IPS-NIHi7 (cell line): ENCODE measurements at regions not wholly inside any gene's neighbourhood (a gene's known extent, or its start where the extent isn't known, plus 50 kb on each side); places are given as distances from the start of the nearest gene placed in this dataset.

Experiments
- DNase-seq: peaks from one replicate; pipeline ENCODE4 v3.0.0; 2012; ENCODE audit warnings: mixed read lengths; ENCODE audit errors: extremely low spot score

DNA sequence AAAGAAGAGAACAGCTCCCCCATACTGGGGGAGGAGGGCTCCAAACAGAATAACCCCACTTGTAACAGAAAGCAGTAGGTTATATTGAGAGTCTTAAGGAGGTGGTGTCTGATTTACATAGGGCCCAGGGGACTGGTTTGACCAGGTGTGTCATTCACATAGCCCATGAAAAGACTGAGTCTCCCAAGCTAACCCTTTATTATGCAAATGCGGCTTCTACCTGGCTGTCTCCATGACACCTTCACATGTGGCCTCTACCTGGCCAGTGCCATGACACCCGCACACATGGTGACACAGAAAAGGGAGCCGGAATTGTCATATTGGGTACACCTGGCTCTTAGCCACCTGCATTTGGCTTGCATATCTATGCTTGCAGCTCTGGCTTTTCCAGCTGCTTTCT, 1057.2 kb upstream of the PIK3C3 start:
- no peak for DNase-seq

DNA sequence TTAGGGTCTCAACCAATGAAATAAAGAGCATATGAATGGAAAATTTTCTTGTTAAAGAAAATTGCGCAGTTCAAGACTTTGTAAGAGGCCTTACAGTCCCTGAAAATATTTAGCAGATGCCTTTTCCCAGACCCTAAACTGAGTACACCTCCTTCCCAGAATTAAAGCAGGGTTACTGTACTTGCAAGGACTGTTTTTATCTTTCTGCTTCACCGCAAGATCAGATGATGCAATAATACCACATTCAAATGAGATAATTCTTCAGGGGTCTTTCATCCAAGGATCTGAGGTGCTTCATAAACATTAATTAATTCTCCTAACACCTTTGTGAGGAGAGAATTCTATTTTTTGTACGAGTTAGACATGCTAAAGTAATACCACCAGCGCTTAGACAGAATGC, 1071.8 kb upstream of the PIK3C3 start:
- no peak for DNase-seq

DNA sequence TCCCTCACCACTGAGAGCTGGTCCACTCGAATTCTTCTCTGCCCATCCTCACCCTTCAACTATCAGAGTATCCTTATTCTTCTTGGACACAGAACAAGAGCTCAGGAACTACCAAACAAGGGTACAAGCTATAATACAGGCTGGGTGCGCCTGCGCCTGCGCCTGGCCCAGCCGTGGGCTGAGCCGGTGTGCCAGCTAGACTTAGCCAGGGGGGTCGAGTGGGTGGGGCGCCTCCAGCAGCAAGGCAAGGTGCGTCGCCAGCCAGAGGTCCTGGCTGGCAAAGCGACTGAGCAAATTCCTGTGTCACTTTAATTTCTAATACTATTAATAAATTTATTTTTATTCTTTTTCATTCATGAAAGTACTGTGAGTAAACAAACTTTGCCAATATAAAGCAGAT, 1072.6 kb upstream of the PIK3C3 start:
- DNase-seq = no peak

DNA sequence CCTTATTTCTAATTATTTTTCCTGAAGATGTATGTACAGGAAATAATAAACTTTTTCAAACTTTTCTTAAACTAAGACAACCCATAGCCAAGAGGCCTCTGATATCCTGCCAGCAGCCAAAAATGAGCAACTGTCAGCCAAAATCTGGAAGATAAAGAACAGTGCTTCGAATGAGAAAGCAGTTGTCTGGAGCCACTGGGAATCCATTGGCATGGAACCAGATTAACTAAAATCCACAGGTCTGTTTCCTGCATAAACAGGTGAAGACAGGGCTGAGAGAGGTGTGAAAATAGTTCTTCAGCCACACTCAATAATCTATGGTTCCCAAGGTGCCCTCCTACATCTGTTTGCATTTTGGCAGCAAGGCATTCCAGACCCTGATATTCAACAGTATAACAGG, 1076.7 kb upstream of the PIK3C3 start:
- peak; percentile 25 for DNase-seq

DNA sequence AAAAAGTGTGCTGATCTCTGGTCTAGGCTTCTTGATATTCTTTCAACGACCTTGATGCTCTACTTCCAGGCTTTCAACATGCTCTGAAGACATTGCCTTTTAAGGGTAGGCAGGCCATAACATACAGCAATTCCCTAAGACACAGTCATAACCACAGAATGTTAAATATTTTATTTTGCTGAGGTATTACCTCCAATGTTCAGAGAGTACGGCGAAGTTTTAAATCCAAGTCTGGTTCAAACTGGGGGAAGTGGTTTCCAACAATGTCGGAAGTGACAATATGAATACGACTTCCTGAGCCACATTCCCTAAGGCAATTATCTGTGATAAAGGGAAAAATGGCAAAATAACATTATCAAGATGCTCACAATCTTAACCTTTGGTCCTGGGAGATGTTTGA, 1077.9 kb upstream of the PIK3C3 start:
- no peak for DNase-seq

DNA sequence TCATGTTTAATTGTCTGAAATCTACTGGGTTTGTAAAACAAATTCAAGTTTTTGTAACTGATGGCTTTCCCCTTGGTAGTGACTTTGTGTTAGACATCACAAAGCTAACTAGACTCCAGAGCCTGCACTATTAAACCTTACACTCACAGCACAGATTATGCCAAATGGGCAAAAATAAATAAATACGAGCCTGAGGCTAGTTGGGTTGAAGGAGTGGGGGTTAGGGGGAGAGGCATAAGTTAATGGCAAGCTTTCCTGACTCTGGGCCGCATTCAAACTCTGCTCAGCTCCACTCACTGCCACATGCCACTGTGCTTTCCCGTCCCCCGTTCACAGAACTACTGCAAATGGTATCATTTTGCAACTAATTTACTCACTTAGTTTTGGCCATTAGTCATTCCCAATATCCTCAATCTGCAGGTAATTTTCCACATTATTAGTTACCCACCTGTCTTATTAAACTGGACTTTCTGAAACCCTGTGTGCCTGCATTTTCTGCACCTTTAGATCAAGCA, 1079.9 kb upstream of the PIK3C3 start:
- DNase-seq = no peak

DNA sequence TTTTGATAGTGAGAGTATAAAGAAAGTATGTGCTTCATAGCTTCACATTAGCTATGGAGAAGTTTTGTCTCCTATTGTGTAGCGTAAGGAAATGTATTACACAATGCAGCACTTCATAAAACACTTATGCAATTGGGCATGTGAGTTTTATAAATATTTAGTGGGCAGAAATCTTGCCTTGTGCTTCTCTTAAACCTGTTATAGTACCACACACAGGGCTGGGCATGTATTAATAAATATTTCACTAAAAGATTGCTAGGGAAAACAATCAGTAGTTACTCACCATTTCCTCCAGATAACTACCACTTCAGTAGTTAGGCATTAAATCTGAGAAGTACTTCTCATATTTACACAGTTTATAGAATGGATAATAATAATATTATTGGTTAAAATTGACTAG, 1080.8 kb upstream of the PIK3C3 start:
- no peak for DNase-seq

DNA sequence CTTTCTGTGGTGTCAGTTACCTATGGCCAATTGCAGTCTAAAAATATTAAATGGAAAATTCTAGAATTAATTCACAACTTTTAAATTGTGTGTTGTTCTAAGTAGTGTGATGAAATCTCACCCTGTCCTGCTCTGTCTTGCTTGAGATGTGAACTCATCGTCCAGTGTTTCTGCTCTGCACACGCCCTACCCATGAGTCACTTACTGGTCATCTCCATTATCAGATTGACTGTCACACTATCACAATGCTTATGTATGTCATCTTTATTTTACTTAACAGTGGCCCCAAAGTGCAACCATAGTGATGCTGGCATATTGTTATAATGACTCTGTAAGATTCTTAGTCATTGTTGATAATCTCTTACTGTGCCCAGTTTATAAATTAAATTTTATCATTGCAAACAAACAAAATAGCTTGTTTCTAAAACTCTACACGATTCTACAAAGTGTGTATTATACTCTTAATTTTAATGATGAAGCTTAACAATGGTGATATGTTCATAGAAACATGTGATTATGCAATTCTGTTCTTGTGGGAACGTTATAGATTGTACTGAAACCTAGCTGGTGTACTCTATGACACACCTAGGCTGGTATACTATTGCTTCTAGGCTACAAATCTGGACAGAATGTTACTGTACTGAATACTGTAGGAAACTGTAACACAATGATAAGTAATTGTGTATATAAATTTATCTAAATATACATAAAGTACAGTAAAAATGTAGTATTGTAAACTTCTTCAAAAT, 1086.8 kb upstream of the PIK3C3 start:
- no peak for DNase-seq

DNA sequence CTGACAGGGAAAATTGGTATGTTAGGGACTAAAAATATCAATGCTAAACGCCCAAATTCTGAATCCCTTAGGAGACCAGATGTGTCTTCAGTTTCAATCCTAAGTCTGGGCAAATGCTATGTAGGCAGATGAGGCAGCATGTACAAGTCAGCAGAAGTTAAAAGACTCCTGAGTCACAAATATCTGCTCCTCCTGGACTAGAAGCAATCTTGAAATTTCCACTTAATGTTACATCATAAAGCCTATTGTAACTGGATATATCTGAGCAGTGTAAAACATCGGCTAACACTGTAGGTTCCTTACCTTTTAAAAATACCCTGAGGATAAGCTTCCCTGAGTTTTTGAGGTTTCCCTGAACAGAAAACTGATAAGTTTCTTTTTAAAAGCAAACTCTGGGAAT, 1087.6 kb upstream of the PIK3C3 start:
- DNase-seq = no peak

DNA sequence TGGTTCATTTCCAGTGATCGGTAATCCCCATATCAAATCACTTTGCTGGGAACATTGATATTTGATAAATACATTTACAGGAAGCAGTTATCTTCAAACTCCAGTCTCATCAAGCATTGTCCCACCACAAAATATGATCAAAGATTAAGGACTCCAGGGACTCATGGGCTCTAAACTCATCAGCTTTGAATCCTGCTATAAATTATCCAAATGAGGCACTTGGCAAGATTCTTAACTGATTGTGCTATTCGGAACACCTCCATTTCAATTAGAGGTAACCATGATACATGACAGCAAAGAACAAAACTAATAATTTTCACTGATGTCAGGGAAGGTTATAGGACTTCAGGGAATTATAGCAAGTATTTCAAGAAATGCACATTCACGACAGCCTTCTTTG, 1088.1 kb upstream of the PIK3C3 start:
- DNase-seq = no peak

DNA sequence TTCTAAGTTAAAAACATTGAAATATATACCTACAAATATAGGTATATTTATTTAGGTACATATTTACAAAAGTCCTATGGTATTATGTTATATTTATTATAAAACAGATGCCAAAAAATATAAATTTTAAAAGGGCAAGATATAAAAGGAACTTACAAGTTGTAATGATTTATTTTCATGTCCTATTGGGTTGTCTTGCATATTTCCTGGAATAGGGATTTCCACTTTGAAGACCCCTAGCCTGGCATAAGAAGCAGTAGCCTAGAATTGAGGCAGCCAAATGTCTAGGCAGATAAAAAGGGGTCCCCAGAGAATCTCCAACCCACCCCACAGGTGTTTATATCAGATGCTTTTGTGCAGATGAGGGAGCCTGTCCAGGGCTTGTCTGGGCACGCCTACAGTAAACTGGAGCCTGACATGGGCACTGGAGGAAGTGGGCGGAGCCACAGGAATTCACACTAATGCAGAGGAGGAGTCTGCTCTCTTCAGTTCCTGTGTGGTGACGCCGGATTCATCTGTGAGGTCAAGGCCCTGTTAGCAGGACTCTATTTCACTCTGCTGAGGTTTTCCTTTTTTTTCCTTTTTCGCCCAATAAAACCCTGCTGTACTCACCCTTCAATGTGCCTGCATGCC, 1088.9 kb upstream of the PIK3C3 start:
- no peak for DNase-seq

DNA sequence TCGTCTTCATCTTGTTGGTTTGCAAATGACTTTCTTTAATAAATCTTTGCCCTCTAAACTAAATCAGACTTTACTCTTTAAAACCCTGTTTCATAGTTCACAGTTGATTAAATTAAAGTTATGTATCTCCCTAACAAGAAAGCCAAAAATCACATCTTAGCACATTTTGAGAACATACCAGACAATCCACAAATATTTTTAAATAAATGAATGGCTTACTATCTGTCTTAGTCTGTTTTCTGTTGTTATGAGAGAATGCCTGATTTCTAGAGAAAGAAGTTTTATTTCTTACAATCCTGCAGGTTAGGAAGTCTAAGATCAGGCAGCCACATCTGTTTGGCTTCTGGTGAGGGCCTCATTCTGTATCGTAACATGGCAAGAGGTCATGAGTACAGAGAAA, 1090.2 kb upstream of the PIK3C3 start:
- DNase-seq = no peak

DNA sequence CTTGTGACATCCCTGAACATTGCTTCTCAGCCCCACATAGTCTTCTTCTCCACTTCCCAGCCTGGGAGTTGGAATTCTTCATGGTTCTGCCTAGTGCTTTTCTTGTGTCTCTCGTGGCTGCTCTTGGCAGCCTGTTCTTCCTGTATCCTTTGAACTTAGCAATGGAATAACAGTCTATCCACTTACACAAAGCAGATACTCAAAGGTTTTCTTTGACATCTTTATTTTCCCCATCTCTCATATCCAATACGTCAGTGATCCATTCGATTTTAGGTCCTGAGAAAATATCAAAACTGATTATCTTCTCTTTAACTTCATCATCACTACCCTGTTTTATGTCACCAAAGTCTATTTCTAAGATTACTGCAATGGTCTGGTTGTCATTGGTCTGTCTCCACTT, 1091.2 kb upstream of the PIK3C3 start:
- DNase-seq = no peak

DNA sequence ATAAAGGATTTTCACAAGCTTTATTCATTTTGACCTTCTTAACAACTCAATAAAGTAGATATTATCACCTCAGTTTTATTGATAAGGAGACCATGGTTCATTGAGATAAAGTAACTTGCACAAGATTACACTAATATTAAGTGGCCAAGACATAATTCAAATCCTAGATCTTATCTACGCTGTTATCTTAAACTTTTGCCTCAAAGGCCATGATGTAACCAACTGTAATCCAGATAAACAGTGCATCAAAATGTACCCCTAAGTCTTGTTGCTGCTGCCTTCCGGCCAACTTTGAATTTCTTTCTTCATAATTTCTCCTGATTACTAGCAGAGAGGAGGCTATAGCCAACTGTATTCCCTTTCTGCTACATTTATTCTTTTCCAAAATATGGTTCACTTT, 1094.8 kb upstream of the PIK3C3 start:
- DNase-seq = no peak

DNA sequence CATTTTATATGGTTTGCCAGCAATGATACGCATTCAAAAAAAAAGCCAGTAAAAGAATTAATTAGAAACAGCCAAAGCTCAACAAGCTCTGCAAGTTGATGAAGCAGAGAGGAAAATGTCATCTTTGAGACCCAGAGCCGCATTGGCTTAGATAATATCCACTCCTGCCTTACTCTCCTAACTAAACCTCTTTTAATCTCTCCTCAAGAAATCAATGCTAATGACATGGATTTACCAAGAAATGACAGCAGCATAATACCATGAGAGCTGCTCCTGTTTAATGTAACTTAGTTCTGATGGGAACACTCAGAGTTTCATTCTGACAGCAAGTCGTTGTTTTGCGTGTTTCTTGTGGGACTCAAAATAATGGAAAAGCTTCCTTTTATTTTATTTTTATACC, 1099.4 kb upstream of the PIK3C3 start:
- DNase-seq = no peak

DNA sequence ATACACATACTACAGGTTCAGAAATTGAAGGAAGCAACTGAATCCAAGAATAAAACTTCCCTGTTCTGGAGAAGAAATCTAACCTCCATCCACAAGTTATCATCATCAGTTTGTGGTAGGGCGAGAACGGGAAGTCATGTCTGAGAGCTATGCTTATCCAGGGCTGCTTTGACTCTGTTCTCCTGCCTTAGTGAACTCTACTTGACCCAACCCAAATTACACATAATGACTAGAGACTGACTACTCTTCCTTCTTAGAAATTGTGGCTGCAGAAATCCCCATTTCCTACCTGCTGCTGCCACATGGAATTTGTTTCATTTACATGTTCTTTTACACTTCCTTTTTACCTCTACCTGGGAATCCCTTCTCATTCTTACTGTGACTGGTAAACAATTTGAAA, 1102.6 kb upstream of the PIK3C3 start:
- no peak for DNase-seq

DNA sequence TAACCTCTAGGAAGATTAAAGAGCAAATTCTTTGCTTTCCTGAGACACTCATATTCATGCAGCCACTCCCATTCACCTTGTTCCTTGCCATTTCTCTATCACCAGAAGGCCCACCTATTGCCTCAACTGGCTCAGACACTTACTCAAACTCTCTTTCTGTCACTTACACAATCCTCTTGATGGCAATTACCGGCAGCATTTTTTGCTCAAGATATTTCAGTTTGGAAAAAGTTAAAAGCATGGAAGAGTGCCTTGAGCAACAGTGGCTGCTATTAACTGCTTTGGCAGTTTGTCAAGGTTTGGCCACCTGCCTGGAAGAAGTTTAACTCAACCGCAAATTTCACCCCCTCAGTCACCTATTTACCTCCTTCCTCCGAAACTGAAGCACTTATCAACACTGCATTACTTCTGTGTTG, 1104.0 kb upstream of the PIK3C3 start:
- no peak for DNase-seq

DNA sequence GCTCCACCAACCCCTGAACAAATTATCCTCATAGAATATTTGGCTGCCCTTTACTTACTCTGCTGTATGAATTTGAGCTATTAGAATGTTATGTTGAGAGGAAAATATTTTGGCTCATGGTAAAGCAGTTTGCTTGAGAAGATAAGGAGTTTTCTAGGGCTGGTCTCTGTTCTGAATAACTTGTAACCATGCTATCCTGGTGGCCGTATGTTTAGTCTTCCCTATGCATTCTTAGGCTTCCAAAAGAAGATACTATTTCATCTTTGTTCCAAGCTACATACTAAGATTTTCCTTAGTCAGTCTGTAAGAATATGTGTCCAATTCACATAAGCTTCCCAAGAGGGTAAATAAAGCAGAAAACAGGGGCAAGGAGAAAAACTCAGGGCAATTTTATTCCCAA, 1105.1 kb upstream of the PIK3C3 start:
- DNase-seq = no peak

DNA sequence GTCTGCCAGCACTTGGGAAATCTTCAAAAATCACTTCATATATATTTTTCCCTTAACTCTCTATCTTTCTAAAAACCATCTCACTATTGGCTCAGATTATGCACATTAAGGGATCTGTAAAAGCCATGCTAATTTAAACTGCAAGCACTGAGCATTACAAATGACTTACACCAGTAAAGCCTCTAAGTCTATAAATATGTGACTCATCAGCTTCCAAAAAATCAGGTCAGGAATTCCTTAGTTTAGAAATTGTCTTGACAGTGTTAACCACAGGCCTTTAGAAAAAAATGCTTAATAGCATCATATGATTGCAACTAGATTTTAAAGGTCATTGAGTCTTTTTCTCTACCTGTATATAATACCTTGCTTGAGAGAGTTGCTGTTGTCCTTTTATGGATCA, 1113.6 kb upstream of the PIK3C3 start:
- DNase-seq = no peak

DNA sequence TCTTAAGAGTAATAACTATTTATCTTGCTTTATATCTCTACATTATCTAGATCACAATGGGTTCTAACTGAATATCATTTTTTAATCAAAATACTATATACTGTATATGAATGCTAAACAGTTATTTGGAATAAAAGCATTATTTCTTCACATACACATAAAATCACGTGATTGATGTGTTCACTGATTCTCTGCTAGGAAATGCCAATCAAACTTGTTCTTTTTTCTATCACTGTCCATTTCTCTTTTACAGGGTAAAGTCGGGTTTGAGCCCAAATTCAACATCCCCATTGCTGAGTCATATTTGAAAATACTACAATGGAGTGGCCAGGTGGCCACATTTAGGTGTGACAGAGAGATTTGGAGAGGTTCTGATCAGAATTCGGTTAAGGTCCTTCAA, 1114.0 kb upstream of the PIK3C3 start:
- DNase-seq = no peak

DNA sequence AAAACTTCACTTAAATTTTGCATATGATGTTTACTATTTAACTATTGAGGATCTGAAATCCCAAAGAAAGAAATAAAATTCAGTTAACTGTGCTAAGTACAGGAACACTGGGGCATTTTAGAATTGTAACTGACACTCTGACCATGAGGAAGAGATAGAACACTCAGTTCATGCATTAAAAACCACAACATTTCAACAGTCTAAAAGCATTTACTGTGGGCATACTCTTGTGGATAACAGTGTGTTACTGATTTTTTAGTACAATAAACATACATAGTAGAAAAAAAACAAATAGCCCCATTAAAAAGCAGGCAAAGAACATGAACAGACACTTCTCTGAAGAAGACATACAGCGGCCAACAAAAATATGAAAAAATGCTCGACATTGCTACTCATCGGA, 1122.7 kb upstream of the PIK3C3 start:
- no peak for DNase-seq

DNA sequence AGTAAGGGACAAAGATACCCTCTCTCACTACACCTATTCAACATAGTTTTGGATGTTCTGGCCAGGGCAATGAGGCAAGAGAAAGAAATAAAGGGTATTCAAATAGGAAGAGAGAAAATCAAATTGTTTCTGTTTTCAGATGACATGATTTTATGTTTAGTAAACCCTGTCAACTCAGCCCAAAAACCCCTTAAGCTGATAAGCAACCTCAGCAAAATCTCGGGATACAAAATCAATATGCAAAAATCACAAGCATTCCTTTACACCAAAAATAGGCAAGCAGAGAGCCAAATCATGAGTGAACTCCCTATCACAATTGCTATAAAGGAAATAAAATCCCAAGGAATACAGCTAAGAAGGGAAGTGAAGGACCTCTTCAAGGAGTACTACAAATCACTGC, 1130.7 kb upstream of the PIK3C3 start:
- no peak for DNase-seq

DNA sequence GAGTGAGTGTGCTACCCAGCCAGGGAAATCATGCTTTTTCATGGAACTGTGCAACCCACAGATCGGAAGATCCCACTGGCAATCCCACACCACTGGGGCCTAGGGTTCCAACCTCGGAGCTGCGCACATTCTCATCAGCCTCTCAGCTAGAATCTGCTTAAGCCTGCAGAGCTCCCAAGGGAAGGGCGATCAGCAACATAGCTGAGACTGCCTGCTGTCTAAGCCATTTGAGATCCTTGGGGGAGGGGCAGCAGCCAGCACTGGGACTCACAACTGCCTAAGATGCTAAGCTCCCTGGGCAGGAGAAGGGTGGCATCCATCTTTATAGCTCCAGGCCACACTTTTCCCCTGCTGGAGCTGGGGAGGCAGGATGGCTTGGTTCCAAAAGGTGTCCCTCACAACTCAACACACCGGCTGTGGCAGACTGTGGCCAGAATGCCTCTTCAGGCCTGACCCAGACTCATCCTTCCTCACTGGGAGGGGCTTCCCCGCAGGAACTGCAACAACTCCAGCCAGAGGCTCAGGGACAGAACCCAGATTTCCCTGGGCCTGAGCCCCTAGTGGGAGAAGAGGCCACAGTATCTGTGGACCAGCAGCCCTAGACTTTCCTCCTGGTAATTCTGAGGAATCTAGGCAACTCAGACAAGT, 1133.3 kb upstream of the PIK3C3 start:
- no peak for DNase-seq
